ENCODE measurements at regions not wholly inside any gene's neighbourhood (a gene's known extent, or its start where the extent isn't known, plus 50 kb on each side); places are given as distances from the start of the nearest gene placed in this dataset.
"Not testable (repeated sequence)": the region's sequence is repeated elsewhere in the genome, so short reads cannot be mapped to it uniquely, and the experiment has no call there.

DNA sequence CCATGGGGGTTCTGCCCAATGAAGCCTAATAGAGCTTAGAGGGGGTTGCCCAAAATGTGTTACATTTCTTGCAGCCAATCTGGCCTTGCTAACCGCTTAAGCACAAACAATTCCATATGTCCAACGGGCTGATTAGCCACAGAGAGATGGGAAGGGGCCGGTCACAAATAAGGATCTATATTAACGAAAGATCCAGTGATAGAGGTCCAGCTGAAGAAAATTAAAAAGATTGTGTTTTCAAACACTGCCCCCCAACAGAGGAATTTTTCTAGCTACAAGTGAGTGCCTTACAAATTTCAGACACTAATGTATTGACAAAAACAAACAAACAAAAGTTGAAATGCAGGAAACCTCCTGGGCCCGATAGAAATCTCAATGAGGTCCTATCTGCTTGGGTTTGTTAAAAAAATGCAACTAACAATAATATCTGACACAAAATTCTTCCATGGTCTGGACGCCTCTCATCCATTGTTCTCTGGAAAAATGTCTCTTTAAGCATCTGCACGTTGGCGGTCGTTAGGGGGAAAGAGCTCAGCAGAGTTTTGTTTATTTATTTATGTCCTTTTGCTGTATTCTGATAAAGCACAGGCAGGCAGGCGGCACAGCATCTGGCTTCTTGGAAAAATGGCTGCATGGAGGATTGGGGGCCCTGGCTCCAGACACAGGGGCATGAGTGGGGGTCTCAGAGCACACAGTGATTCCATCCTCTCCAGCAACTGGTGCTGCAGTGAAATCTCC is 402.0 kb downstream of the RPS24 start:
- no peaks in the 10 kb centered on the region for H3K4me1 Mint-ChIP-seq
- H3K4me3 Mint-ChIP-seq: no peak overlapping the region
- H3K27me3 Mint-ChIP-seq: no peaks in the 10 kb centered on the region
- no peak overlapping the region for H3K27ac Mint-ChIP-seq
- no peak for DNase-seq
- no peaks in the 10 kb centered on the region for H3K9me3 Mint-ChIP-seq
- no peaks in the 10 kb centered on the region for H3K36me3 Mint-ChIP-seq

DNA sequence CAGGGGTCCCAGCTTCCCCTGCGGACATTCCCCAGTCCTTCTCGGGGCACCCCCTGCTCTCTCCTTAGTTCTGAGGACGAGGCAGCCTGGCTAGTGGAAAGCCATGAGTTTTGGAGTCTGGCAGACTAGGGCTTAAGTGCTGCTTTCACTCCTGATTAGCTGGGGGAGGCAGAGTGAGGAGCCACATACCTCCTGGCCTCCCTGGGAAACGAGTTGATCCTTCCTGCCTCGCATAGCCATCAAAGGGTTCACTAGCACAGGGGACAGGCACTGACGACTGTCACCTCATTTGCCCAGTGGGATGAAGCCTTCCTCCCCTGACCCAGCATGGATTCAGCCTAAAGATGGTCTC is 402.5 kb downstream of the RPS24 start:
- no peaks in the 10 kb centered on the region for H3K36me3 Mint-ChIP-seq
- H3K27ac Mint-ChIP-seq: no peak overlapping the region
- H3K27me3 Mint-ChIP-seq: no peaks in the 10 kb centered on the region
- H3K9me3 Mint-ChIP-seq: no peaks in the 10 kb centered on the region
- H3K4me3 Mint-ChIP-seq: no peak overlapping the region
- no peak for DNase-seq
- H3K4me1 Mint-ChIP-seq: no peaks in the 10 kb centered on the region

DNA sequence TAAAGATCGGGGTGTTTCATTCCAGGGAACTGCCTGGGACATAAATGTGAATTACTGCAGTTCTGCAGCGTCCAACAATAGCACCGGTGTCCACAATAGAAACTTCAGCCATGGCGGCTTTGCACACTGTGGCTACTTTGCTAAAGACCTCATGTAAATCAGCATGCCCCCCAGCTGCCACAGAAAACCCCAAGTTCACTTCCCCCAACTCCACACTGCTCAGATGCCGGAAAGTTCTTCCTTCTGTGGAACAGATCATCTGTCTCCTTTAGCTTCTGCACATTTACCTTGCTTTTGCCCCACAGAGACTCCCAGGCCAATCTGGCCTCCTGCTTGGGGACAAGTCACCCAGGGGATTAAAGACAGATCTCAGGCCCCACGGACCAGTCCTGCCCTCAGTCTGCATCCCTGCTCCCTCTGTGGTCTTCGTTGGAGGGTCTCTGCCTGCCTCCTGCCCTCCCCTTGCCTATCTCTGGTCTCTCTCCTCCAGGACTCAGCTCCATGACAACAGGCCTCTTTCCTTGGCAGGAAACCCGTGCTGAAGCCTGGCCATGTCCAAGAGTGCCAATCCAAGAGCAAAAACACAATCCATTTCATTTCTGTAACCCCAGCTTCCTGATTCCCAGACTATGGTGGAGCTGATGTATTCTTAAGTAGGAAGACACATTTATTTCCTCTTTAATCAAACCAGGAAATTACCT is 403.2 kb downstream of the RPS24 start:
- Mint-ChIP-seq H3K4me3 (no peak overlapping the region), H3K4me1 (no peaks in the 10 kb centered on the region), H3K27me3 (no peaks in the 10 kb centered on the region), H3K27ac (no peak overlapping the region), H3K36me3 (no peaks in the 10 kb centered on the region), H3K9me3 (no peaks in the 10 kb centered on the region)
- no peak for DNase-seq

DNA sequence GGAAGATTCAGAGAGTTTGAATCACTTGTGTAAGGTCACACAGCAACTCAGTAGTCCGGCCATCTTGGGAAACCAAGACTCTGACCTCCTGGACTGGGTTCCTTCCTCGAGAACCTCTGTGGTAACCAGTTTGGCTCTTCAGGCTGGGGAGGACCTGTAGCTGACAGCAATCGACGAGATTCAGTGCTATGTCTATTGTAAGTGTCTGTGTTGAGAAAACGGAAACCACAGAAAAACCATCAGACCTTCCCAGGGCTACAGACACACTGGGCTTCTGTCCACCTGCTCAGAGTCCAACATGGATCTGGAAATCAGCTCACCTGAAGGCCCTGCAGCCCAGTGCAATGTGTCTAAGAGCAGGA is 403.7 kb downstream of the RPS24 start:
- H3K27me3 Mint-ChIP-seq: no peaks in the 10 kb centered on the region
- H3K27ac Mint-ChIP-seq: no peak overlapping the region
- H3K36me3 Mint-ChIP-seq: no peaks in the 10 kb centered on the region
- H3K4me3 Mint-ChIP-seq: no peak overlapping the region
- no peaks in the 10 kb centered on the region for H3K4me1 Mint-ChIP-seq
- no peaks in the 10 kb centered on the region for H3K9me3 Mint-ChIP-seq
- DNase-seq: no peak

- H3K4me1 Mint-ChIP-seq: no peaks in the 10 kb centered on the region
- no peaks in the 10 kb centered on the region for H3K27me3 Mint-ChIP-seq
- H3K9me3 Mint-ChIP-seq: no peaks in the 10 kb centered on the region
- H3K4me3 Mint-ChIP-seq: no peak overlapping the region
- H3K36me3 Mint-ChIP-seq: no peaks in the 10 kb centered on the region
- DNase-seq: peak; percentile 13
- no peak overlapping the region for H3K27ac Mint-ChIP-seq
Observed at GRCh38 chr10:78437998-78438906, 404.6 kb downstream of the RPS24 start.

DNA sequence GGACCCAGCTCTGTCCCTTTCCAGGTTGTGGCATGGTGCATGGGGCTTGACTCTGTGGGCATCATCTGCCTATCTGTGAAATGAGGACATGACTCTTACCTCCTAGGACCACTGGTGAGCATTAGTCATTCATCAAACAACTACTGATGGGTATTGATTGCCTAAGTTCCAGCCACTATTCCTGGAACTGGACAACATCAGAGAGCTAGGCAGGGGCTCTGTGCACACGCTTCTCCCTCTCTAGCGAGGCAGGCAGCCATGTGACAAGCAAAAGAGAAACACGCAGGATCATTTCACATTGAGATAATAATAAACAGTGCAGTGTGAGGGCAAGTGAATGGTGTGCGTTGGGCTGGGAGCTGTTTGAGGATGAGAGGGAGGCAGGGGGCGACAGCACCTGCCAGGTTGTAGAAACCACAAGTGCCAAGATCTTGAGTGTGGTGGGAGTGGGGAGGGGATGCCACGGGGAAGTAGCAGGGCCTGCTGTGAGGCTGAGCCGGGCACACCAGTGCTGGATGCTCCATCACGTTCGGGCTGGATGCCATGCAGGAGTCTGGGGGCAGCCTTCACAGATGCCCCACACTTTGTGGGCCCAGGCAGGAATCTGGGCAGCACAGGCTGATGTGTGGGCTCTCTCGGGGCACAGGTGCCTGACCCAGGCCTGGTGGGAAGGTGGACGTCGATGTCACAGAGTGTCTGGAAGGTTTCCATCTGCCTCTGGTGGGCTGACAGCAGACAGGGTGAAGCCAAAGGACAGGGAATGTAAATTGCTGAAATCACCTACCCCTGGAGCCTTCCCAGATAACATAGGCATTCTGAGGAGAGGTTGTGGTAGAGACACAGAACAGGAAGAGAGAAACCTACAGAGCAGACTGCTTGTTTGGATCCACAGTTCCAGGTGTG is 405.5 kb downstream of the RPS24 start:
- no peak for DNase-seq
- no peaks in the 10 kb centered on the region for H3K36me3 Mint-ChIP-seq
- H3K4me3 Mint-ChIP-seq: no peak overlapping the region
- no peaks in the 10 kb centered on the region for H3K9me3 Mint-ChIP-seq
- no peak overlapping the region for H3K27ac Mint-ChIP-seq
- no peaks in the 10 kb centered on the region for H3K4me1 Mint-ChIP-seq
- no peaks in the 10 kb centered on the region for H3K27me3 Mint-ChIP-seq

- Mint-ChIP-seq H3K4me1 (no peaks in the 10 kb centered on the region), H3K9me3 (no peaks in the 10 kb centered on the region), H3K4me3 (no peak overlapping the region), H3K36me3 (no peaks in the 10 kb centered on the region), H3K27me3 (no peaks in the 10 kb centered on the region), H3K27ac (no peak overlapping the region)
- DNase-seq: no peak
Observed at GRCh38 chr10:78441010-78441409, 407.3 kb downstream of the RPS24 start.

DNA sequence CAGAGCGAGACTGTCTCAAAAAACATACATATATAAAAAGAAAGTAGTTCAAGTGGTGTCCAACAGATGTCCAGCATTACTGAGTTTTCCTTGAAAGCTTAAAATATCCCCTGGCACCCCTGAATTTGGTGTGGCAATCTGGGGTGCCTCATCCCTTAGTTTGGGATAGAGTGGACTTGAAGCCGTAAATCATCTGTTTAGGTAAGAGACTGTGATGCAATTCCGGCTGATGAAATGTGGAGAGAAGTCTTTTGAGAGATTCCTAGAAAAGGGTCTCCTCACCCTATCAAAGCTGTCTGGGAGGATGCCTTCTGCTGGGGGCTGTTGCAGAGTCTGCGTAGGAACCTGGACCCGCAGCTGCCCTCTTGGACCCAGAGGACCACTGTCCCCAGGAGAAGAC is 408.0 kb downstream of the RPS24 start:
- no peak overlapping the region for H3K27ac Mint-ChIP-seq
- no peaks in the 10 kb centered on the region for H3K9me3 Mint-ChIP-seq
- H3K36me3 Mint-ChIP-seq: no peaks in the 10 kb centered on the region
- no peaks in the 10 kb centered on the region for H3K27me3 Mint-ChIP-seq
- no peak for DNase-seq
- no peaks in the 10 kb centered on the region for H3K4me1 Mint-ChIP-seq
- no peak overlapping the region for H3K4me3 Mint-ChIP-seq

GRCh38 chr10:78442836-78443550 is 409.3 kb downstream of the RPS24 start:
- no peaks in the 10 kb centered on the region for H3K36me3 Mint-ChIP-seq
- no peaks in the 10 kb centered on the region for H3K9me3 Mint-ChIP-seq
- H3K4me3 Mint-ChIP-seq: no peak overlapping the region
- DNase-seq: no peak
- H3K4me1 Mint-ChIP-seq: no peaks in the 10 kb centered on the region
- no peaks in the 10 kb centered on the region for H3K27me3 Mint-ChIP-seq
- no peak overlapping the region for H3K27ac Mint-ChIP-seq

DNA sequence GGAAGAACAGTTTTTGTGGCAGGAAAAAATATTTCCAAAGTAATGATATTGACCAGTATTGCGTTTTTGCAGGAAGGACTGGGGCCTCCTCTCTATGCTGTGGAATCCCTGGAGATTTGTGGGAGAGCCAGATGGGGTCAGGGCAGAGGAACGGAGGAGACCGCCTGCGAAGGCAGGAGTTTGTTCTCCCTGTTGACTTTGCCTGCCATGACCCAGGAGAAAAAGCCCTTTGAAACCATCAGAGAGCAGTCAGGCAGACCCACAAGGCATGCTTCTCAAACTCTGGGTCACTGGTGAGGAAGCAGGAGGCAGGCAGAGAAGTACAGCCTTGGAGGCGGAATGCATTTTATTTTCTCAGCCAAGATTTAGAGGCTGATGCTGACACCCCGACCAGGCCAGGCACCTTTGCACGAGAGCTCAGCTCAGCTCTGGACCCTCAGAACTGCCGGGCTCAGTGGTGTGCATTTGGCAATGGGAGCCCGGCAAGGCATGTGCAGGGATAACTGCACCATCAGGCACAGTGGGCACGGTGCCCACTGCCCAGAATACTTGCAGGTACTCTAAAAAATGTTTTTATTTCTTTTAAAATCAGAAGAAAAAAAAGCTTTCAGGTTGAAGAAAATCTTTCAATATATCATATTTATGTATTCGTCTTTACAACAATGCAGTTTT is 410.4 kb downstream of the RPS24 start:
- no peak overlapping the region for H3K4me3 Mint-ChIP-seq
- no peaks in the 10 kb centered on the region for H3K36me3 Mint-ChIP-seq
- H3K4me1 Mint-ChIP-seq: no peaks in the 10 kb centered on the region

GRCh38 chr10:78444741-78445140 is 411.1 kb downstream of the RPS24 start:
- not testable (repeated sequence) for DNase-seq, H3K4me3 Mint-ChIP-seq, H3K4me1 Mint-ChIP-seq, H3K27me3 Mint-ChIP-seq, H3K36me3 Mint-ChIP-seq, H3K27ac Mint-ChIP-seq, H3K9me3 Mint-ChIP-seq

More for the DNA sequence above, 410.4 kb downstream of the RPS24 start:
- Mint-ChIP-seq H3K9me3 (no peaks in the 10 kb centered on the region), H3K27me3 (no peaks in the 10 kb centered on the region), H3K27ac (no peak overlapping the region)
- DNase-seq: no peak

DNA sequence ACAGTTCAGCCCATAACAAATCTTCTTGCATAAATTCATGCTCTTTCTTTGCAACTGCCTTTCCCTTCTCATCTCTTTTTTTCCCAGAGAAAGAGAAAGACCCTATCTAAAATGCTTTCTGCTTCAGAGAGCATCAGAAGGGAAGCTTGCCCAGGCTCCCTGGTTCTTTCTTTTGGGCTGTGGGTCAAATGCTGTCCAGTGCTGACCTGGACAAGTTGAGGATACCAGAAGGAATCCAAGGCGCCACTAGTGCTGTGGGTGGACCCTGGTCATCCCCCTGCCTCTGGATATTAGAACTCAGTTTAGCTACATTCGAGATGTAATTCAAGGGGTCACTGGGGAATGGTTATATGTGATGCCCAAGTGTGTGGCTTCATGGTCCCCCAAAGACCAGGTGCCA is 411.6 kb downstream of the RPS24 start:
- no peak overlapping the region for H3K27ac Mint-ChIP-seq
- DNase-seq: no peak
- H3K9me3 Mint-ChIP-seq: no peaks in the 10 kb centered on the region
- no peaks in the 10 kb centered on the region for H3K27me3 Mint-ChIP-seq
- H3K4me3 Mint-ChIP-seq: no peak overlapping the region
- H3K4me1 Mint-ChIP-seq: no peaks in the 10 kb centered on the region
- no peaks in the 10 kb centered on the region for H3K36me3 Mint-ChIP-seq

DNA sequence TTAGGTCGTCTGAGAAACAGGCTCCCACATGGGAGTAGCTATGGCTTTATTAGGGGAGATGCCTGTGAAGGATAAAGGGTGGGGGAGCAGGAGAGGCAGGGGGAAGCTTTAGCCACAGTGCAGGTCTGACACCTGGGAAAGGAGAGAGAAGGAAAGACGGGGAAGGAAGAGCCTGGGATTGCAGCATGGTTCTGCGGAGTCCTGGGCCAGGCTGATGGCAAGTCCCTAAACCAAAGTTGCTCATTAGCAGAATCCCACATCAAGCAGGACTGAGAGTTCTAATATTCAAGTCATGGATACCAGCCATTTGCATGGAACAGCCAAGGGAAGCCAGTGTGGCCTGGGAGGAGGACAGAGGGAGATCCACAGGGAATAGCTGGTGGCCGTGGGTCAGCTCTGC is 414.8 kb downstream of the RPS24 start:
- no peak for DNase-seq
- no peak overlapping the region for H3K27ac Mint-ChIP-seq
- no peaks in the 10 kb centered on the region for H3K9me3 Mint-ChIP-seq
- H3K36me3 Mint-ChIP-seq: no peaks in the 10 kb centered on the region
- no peaks in the 10 kb centered on the region for H3K4me1 Mint-ChIP-seq
- no peak overlapping the region for H3K4me3 Mint-ChIP-seq
- H3K27me3 Mint-ChIP-seq: no peaks in the 10 kb centered on the region

DNA sequence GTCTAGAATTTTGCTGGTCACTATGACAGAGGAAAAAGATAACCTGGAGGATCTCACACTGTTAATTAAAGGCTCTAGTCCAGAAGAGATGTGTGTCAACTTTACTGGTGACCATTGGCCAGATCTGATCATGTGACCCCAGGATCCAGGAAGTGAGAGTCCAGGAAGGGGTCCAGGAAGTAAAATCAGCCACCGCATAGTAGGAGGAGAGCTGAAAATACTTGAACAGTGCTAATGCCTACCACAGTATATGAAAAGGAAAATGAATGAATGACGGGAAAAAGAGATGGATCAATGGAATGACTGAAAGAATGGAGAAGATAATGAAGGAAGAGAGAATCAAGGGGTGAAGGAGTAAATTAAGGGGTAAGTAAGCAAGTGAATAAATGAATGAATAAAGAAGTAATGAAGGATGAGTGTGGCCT is 415.3 kb downstream of the RPS24 start:
- H3K4me3 Mint-ChIP-seq: no peak overlapping the region
- H3K9me3 Mint-ChIP-seq: no peaks in the 10 kb centered on the region
- H3K27ac Mint-ChIP-seq: no peak overlapping the region
- no peaks in the 10 kb centered on the region for H3K27me3 Mint-ChIP-seq
- DNase-seq: no peak
- H3K4me1 Mint-ChIP-seq: no peaks in the 10 kb centered on the region
- H3K36me3 Mint-ChIP-seq: no peaks in the 10 kb centered on the region

Measured in activated naive CD8-positive, alpha-beta T cell treated with anti-CD3 and anti-CD28 coated beads for 36 hours (primary cell).